ENCODE measurements at regions not wholly inside any gene's neighbourhood (a gene's known extent, or its start where the extent isn't known, plus 50 kb on each side); places are given as distances from the start of the nearest gene placed in this dataset.

DNA sequence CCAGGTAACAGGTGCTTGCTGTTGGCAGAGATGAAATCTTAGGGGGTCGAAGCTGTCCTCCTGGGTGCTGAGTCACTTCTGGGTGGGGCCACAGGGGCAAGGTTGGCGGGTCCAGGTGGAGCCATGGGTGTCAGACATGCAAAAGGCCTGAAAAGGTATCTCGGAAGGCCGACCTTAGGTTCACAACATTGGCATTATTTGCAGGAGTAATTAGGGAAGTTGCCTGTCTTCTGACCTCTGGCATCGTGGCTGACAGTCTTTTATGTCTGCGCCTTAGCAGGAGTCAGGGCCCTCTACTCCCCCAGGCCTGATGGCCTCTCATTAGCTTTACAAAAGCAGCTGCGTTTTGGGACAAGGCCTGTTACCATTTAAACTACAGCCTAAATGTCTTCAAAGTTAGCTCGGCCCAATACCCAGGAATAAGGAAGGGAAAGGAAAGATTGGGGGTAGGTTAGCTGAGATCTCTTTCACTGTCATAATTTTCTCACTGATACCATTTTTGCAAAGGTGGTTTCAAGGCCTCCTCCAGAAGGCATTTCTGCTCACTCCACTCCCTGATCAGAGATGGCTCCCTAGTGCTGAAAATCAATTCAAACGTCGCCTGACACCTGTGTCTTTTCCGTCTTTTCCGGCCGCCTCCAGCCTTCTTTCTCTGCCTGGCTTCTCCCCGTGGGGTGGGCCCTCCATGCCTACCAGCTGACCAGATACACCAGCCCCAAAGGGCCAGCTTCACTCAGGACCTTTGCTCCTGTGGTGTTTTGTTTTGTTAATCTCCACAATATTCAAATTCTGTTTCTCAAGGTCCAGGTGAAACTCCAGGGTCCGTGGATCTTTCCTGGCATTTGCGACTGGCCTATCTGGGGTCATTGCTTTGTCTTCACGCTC lies 90.8 kb downstream of the RHOB start (continued):
- TF ChIP-seq, protein P1, sequence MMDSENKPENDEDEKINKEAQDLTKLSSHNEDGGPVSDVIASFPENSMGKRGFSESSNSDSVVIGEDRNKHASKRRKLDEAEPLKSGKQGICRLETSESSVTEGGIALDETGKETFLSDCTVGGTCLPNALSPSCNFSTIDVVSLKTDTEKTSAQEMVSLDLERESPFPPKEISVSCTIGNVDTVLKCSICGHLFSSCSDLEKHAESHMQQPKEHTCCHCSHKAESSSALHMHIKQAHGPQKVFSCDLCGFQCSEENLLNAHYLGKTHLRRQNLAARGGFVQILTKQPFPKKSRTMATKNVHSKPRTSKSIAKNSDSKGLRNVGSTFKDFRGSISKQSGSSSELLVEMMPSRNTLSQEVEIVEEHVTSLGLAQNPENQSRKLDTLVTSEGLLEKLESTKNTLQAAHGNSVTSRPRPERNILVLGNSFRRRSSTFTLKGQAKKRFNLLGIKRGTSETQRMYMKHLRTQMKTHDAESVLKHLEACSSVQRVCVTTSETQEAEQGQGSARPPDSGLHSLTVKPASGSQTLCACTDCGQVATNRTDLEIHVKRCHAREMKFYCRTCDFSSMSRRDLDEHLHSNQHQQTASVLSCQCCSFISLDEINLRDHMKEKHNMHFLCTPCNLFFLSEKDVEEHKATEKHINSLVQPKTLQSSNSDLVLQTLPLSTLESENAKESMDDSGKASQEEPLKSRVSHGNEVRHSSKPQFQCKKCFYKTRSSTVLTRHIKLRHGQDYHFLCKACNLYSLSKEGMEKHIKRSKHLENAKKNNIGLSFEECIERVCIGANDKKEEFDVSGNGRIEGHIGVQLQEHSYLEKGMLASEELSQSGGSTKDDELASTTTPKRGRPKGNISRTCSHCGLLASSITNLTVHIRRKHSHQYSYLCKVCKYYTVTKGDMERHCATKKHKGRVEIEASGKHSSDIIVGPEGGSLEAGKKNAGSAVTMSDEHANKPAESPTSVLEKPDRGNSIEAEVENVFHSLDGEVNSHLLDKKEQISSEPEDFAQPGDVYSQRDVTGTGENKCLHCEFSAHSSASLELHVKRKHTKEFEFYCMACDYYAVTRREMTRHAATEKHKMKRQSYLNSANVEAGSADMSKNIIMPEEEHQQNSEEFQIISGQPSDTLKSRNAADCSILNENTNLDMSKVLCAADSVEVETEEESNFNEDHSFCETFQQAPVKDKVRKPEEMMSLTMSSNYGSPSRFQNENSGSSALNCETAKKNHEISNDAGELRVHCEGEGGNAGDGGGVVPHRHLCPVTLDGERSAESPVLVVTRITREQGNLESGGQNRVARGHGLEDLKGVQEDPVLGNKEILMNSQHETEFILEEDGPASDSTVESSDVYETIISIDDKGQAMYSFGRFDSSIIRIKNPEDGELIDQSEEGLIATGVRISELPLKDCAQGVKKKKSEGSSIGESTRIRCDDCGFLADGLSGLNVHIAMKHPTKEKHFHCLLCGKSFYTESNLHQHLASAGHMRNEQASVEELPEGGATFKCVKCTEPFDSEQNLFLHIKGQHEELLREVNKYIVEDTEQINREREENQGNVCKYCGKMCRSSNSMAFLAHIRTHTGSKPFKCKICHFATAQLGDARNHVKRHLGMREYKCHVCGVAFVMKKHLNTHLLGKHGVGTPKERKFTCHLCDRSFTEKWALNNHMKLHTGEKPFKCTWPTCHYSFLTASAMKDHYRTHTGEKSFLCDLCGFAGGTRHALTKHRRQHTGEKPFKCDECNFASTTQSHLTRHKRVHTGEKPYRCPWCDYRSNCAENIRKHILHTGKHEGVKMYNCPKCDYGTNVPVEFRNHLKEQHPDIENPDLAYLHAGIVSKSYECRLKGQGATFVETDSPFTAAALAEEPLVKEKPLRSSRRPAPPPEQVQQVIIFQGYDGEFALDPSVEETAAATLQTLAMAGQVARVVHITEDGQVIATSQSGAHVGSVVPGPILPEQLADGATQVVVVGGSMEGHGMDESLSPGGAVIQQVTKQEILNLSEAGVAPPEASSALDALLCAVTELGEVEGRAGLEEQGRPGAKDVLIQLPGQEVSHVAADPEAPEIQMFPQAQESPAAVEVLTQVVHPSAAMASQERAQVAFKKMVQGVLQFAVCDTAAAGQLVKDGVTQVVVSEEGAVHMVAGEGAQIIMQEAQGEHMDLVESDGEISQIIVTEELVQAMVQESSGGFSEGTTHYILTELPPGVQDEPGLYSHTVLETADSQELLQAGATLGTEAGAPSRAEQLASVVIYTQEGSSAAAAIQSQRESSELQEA (CRISPR knock-in tag; IDR thresholded peaks at IDR 0.05; ENCODE audit: not compliant biosample characterization) = no peak
- TF ChIP-seq ZNF230 (CRISPR knock-in tag; IDR thresholded peaks at IDR 0.05) (peak; percentile 63; the same call in 1 of the 2 replicates), REPIN1 (CRISPR knock-in tag; IDR thresholded peaks at IDR 0.05; ENCODE audit: borderline replicate concordance, low read depth) (peak; percentile 40; the same call in 1 of the 2 replicates), NFIB (CRISPR knock-in tag; IDR thresholded peaks at IDR 0.05; ENCODE audit: borderline replicate concordance) (no peak), ZNF772 (CRISPR knock-in tag; IDR thresholded peaks at IDR 0.05) (peak; percentile 44; the same call in 1 of the 2 replicates), MIER2 (CRISPR knock-in tag; IDR thresholded peaks at IDR 0.05) (no peak), ZNF614 (CRISPR knock-in tag; IDR thresholded peaks at IDR 0.05; ENCODE audit: borderline replicate concordance) (peak; percentile 46; the same call in 1 of the 2 replicates), ZNF460 (CRISPR knock-in tag; IDR thresholded peaks at IDR 0.05; ENCODE audit: borderline replicate concordance) (0 out of 2 replicates have a peak, but pooled peaks have one; percentile 17), ZNF382 (CRISPR knock-in tag; IDR thresholded peaks at IDR 0.05; ENCODE audit: borderline replicate concordance) (no peak), MED13 (CRISPR knock-in tag; IDR thresholded peaks at IDR 0.05) (peak; percentile 59), ZFP82 (CRISPR knock-in tag; IDR thresholded peaks at IDR 0.05; ENCODE audit: borderline replicate concordance) (no peak)
- TF ChIP-seq, protein P2, sequence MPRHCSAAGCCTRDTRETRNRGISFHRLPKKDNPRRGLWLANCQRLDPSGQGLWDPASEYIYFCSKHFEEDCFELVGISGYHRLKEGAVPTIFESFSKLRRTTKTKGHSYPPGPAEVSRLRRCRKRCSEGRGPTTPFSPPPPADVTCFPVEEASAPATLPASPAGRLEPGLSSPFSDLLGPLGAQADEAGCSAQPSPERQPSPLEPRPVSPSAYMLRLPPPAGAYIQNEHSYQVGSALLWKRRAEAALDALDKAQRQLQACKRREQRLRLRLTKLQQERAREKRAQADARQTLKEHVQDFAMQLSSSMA (CRISPR knock-in tag; IDR thresholded peaks at IDR 0.05) = 0 out of 2 replicates have a peak, but pooled peaks have one; percentile 5
- TF ChIP-seq, protein P3, sequence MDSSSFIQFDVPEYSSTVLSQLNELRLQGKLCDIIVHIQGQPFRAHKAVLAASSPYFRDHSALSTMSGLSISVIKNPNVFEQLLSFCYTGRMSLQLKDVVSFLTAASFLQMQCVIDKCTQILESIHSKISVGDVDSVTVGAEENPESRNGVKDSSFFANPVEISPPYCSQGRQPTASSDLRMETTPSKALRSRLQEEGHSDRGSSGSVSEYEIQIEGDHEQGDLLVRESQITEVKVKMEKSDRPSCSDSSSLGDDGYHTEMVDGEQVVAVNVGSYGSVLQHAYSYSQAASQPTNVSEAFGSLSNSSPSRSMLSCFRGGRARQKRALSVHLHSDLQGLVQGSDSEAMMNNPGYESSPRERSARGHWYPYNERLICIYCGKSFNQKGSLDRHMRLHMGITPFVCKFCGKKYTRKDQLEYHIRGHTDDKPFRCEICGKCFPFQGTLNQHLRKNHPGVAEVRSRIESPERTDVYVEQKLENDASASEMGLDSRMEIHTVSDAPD (CRISPR knock-in tag; IDR thresholded peaks at IDR 0.05) = 0 out of 2 replicates have a peak, but pooled peaks have one; percentile 14
- TF ChIP-seq, protein P4, sequence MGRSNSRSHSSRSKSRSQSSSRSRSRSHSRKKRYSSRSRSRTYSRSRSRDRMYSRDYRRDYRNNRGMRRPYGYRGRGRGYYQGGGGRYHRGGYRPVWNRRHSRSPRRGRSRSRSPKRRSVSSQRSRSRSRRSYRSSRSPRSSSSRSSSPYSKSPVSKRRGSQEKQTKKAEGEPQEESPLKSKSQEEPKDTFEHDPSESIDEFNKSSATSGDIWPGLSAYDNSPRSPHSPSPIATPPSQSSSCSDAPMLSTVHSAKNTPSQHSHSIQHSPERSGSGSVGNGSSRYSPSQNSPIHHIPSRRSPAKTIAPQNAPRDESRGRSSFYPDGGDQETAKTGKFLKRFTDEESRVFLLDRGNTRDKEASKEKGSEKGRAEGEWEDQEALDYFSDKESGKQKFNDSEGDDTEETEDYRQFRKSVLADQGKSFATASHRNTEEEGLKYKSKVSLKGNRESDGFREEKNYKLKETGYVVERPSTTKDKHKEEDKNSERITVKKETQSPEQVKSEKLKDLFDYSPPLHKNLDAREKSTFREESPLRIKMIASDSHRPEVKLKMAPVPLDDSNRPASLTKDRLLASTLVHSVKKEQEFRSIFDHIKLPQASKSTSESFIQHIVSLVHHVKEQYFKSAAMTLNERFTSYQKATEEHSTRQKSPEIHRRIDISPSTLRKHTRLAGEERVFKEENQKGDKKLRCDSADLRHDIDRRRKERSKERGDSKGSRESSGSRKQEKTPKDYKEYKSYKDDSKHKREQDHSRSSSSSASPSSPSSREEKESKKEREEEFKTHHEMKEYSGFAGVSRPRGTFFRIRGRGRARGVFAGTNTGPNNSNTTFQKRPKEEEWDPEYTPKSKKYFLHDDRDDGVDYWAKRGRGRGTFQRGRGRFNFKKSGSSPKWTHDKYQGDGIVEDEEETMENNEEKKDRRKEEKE (IDR thresholded peaks at IDR 0.05) = no peak

Measured in HepG2 (cell line).